Lower lobe of right lung (tissue), 2 donors: ENCODE measurements at regions not wholly inside any gene's neighbourhood (a gene's known extent, or its start where the extent isn't known, plus 50 kb on each side); places are given as distances from the start of the nearest gene placed in this dataset.

Experiments used
- ATAC-seq, 2 donors: fragments of 200-7000 bp; cut with Tn5 transposase; one replicate each; pipeline ENCODE4 v1.9.1; 2020 to 2022; ENCODE audit warnings: mild to moderate bottlenecking in 2 of 2, moderate library complexity in 2 of 2
- DNase-seq: peaks from one replicate; pipeline ENCODE4 v3.0.0-alpha.2; 2020
- H3K27ac ChIP-seq: fragments of 200-600 bp; one replicate; pipeline ENCODE4 v1.8.0; 2022
- H3K27me3 ChIP-seq: fragments of 200-600 bp; one replicate; pipeline ENCODE4 v1.8.0; 2022; ENCODE audit warnings: low read depth
- H3K36me3 ChIP-seq: fragments of 200-600 bp; one replicate; pipeline ENCODE4 v1.8.0; 2022; ENCODE audit warnings: mild to moderate bottlenecking
- H3K4me1 ChIP-seq: fragments of 200-600 bp; one replicate; pipeline ENCODE4 v1.8.0; 2022
- H3K4me3 ChIP-seq: fragments of 200-600 bp; one replicate; pipeline ENCODE4 v1.8.0; 2022; ENCODE audit warnings: mild to moderate bottlenecking
- H3K9me3 ChIP-seq: fragments of 200-600 bp; one replicate; pipeline ENCODE4 v1.8.0; 2022
- intact Hi-C: fragments of 100-400 bp; cut with DNase I; formaldehyde crosslinking; loops from one replicate; pipeline ENCODE4 v1.11.0; 2022
- TF ChIP-seq, protein P1 (sequence below): fragments of 200-600 bp; IDR thresholded peaks from one replicate; pipeline ENCODE4 v1.8.0; 2022; ENCODE audit warnings: antibody characterized with exemption, mild to moderate bottlenecking
- donor health status: DM: no; HTN: yes; CAD: no; lungs with severe emphysema.

DNA sequence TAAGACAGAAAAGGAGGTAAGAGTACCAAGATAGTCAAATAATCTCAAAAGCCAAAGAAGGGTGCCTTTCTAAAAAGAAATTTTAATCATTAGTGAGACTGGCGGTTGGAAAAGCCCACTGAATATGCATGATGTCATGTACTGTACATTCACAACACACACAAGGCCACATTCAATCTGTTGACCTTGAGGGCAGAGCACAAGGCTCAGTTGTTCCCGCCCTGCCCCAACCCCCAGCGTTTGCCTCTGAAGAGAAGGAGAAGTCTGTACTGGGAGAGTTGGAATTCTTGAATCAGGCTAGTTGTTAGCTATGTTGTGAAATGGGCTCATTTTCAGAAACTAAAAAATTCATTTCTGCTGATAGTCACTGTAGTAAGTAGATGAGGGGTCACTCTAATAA, 50.2 kb upstream of the NID2 start:
- Histone ChIP-seq H3K4me3 (no peak overlapping the region), H3K9me3 (no peaks in the 10 kb centered on the region), H3K27ac (no peak overlapping the region), H3K4me1 (no peaks in the 10 kb centered on the region), H3K27me3 (no peaks in the 10 kb centered on the region), H3K36me3 (no peaks in the 10 kb centered on the region)
- DNase-seq (no peak), ATAC-seq (no peak)
- TF ChIP-seq, protein P1, sequence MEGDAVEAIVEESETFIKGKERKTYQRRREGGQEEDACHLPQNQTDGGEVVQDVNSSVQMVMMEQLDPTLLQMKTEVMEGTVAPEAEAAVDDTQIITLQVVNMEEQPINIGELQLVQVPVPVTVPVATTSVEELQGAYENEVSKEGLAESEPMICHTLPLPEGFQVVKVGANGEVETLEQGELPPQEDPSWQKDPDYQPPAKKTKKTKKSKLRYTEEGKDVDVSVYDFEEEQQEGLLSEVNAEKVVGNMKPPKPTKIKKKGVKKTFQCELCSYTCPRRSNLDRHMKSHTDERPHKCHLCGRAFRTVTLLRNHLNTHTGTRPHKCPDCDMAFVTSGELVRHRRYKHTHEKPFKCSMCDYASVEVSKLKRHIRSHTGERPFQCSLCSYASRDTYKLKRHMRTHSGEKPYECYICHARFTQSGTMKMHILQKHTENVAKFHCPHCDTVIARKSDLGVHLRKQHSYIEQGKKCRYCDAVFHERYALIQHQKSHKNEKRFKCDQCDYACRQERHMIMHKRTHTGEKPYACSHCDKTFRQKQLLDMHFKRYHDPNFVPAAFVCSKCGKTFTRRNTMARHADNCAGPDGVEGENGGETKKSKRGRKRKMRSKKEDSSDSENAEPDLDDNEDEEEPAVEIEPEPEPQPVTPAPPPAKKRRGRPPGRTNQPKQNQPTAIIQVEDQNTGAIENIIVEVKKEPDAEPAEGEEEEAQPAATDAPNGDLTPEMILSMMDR, result no peak
- intact Hi-C loops, result no loop called here
